Naive thymus-derived CD4-positive, alpha-beta T cell (primary cell): ENCODE measurements at regions not wholly inside any gene's neighbourhood (a gene's known extent, or its start where the extent isn't known, plus 50 kb on each side); places are given as distances from the start of the nearest gene placed in this dataset.

Experiments
- ATAC-seq: fragments of 150-1000 bp; cut with Tn5 transposase; 2 replicates; pipeline ENCODE4 v1.10.0; 2021; ENCODE audit warnings: mild to moderate bottlenecking, moderate library complexity
- CTCF ChIA-PET: fragments of 350-600 bp; sonication (Branson Sonifier 250); formaldehyde crosslinking; loops from one replicate; lab custom pipeline; 2021; ENCODE audit warnings: antibody characterized with exemption; lab: Charles Lee
- POLR2A ChIA-PET: fragments of 350-600 bp; sonication (Branson Sonifier 250); formaldehyde crosslinking; loops from one replicate; lab custom pipeline; 2021; ENCODE audit warnings: antibody characterized with exemption, inconsistent platforms; lab: Charles Lee
- DNase-seq, 9 donors: peaks; one replicate each; pipeline versions ENCODE4 v3.0.0 to v3.0.0-alpha.2; 2020 to 2022; ENCODE audit warnings: mixed read lengths in 1 of 9
- H3K27ac ChIP-seq: one replicate; pipeline ENCODE4 v1.7.0; 2013; ENCODE audit warnings: mild to moderate bottlenecking, low read depth, low read length, moderate library complexity
- H3K27me3 ChIP-seq, 2 donors: one replicate each; pipeline ENCODE4 v1.7.0; 2013; ENCODE audit warnings: low read length in 2 of 2, mild to moderate bottlenecking in 2 of 2, moderate library complexity in 2 of 2; ENCODE audit not compliant: control insufficient read depth in 2 of 2, insufficient read depth in 2 of 2
- H3K36me3 ChIP-seq, 3 experiments: 1 replicate in 2 of 3; 2 replicates in 1 of 3; pipeline ENCODE4 v1.7.0; 2013; ENCODE audit warnings: low read length in 3 of 3, mild to moderate bottlenecking in 3 of 3, moderate library complexity in 1 of 3; ENCODE audit not compliant: insufficient read depth in 3 of 3, control insufficient read depth in 2 of 3
- H3K4me1 ChIP-seq, 2 donors: one replicate each; pipeline ENCODE4 v1.7.0; 2013; ENCODE audit warnings: low read length in 2 of 2, mild to moderate bottlenecking in 2 of 2, moderate library complexity in 1 of 2; ENCODE audit not compliant: control insufficient read depth in 2 of 2, insufficient read depth in 2 of 2
- H3K4me3 ChIP-seq: 2 replicates; pipeline ENCODE4 v1.7.0; 2013; ENCODE audit warnings: mild to moderate bottlenecking, low read length
- H3K9me3 ChIP-seq, 3 experiments: 1 replicate in 2 of 3; 2 replicates in 1 of 3; pipeline ENCODE4 v1.7.0; 2013; ENCODE audit warnings: low read length in 3 of 3; ENCODE audit not compliant: control insufficient read depth in 2 of 3
- H3K27ac Mint-ChIP-seq, 9 donors: one replicate each; pipeline ENCODE4 v1.8.0; 2020 to 2022; ENCODE audit warnings: mixed read lengths in 9 of 9, mild to moderate bottlenecking in 8 of 9, moderate library complexity in 5 of 9, inconsistent platforms in 2 of 9
- H3K27me3 Mint-ChIP-seq, 5 donors: one replicate each; pipeline ENCODE4 v1.8.0; 2021 to 2022; ENCODE audit warnings: mixed read lengths in 5 of 5, mild to moderate bottlenecking in 1 of 5
- H3K36me3 Mint-ChIP-seq, 5 donors: one replicate each; pipeline ENCODE4 v1.8.0; 2020 to 2022; ENCODE audit warnings: mixed read lengths in 5 of 5, mild to moderate bottlenecking in 3 of 5, inconsistent platforms in 1 of 5
- H3K4me1 Mint-ChIP-seq, 7 donors: one replicate each; pipeline ENCODE4 v1.8.0; 2020 to 2022; ENCODE audit warnings: mixed read lengths in 7 of 7, mild to moderate bottlenecking in 3 of 7, inconsistent platforms in 1 of 7
- H3K4me3 Mint-ChIP-seq, 10 donors: one replicate each; pipeline ENCODE4 v1.8.0; 2020 to 2022; ENCODE audit warnings: mild to moderate bottlenecking in 10 of 10, mixed read lengths in 10 of 10, moderate library complexity in 6 of 10, inconsistent platforms in 2 of 10
- H3K9me3 Mint-ChIP-seq, 11 donors: one replicate each; pipeline ENCODE4 v1.8.0; 2020 to 2022; ENCODE audit warnings: mixed read lengths in 11 of 11, mild to moderate bottlenecking in 4 of 11, inconsistent platforms in 1 of 11, moderate library complexity in 1 of 11
- intact Hi-C, 2 donors: fragments of 100-400 bp; cut with micrococcal nuclease; formaldehyde crosslinking; loops; one replicate each; pipeline ENCODE4 v1.15.1; 2023

GRCh38 chr3:144415492-144415891 is 443.9 kb downstream of the DIPK2A start:
- Histone ChIP-seq H3K4me3 (no peak overlapping the region), H3K27ac (no peak overlapping the region), H3K9me3 (no peaks in the 10 kb centered on the region), H3K27me3 (no peaks in the 10 kb centered on the region), H3K36me3 (no peaks in the 10 kb centered on the region), H3K4me1 (no peaks in the 10 kb centered on the region)
- Mint-ChIP-seq H3K4me1 (no peaks in the 10 kb centered on the region), H3K27me3 (peaks cover 0 to 15% (median 4%) of the 10 kb centered on the region in 5 donors), H3K9me3 (peaks cover 0 to 15% (median 3%) of the 10 kb centered on the region in 11 donors), H3K27ac (no peak overlapping the region), H3K36me3 (peaks cover 0 to 5% (median 0%) of the 10 kb centered on the region in 5 donors), H3K4me3 (no peak overlapping the region)
- ChIA-PET CTCF (no interaction called here), POLR2A (no interaction called here)
- intact Hi-C loops, result no loop called here
- ATAC-seq (no peak), DNase-seq (no peak)

- intact Hi-C loops, result no loop called here
Measured at GRCh38 chr3:144424606-144425005, 453.0 kb downstream of the DIPK2A start.

GRCh38 chr3:144426366-144426765 is 454.7 kb downstream of the DIPK2A start:
- POLR2A ChIA-PET, result no interaction called here
- Histone ChIP-seq H3K4me3 (no peak overlapping the region), H3K36me3 (no peaks in the 10 kb centered on the region), H3K9me3 (no peaks in the 10 kb centered on the region), H3K27me3 (no peaks in the 10 kb centered on the region), H3K27ac (no peak overlapping the region), H3K4me1 (no peaks in the 10 kb centered on the region)
- no peak for DNase-seq
- Mint-ChIP-seq H3K27ac (no peak overlapping the region), H3K27me3 (no peaks in the 10 kb centered on the region), H3K9me3 (peaks cover 0 to 1% (median 0%) of the 10 kb centered on the region in 11 donors), H3K4me3 (no peak overlapping the region), H3K36me3 (no peaks in the 10 kb centered on the region), H3K4me1 (no peaks in the 10 kb centered on the region)
- CTCF ChIA-PET, result no interaction called here
- intact Hi-C loops, result no loop called here
- ATAC-seq, result no peak

More at GRCh38 chr3:144424606-144425005, 453.0 kb downstream of the DIPK2A start:
- no peak overlapping the region for H3K4me3 Mint-ChIP-seq
- no peak for ATAC-seq
- CTCF ChIA-PET, result no interaction called here
- no peaks in the 10 kb centered on the region for H3K27me3 ChIP-seq
- no peaks in the 10 kb centered on the region for H3K27me3 Mint-ChIP-seq
- H3K9me3 ChIP-seq, result no peaks in the 10 kb centered on the region
- H3K27ac ChIP-seq, result no peak overlapping the region
- H3K36me3 Mint-ChIP-seq, result no peaks in the 10 kb centered on the region
- no peak overlapping the region for H3K27ac Mint-ChIP-seq
- peaks cover 0 to 1% (median 0%) of the 10 kb centered on the region in 11 donors for H3K9me3 Mint-ChIP-seq
- no peaks in the 10 kb centered on the region for H3K4me1 Mint-ChIP-seq
- POLR2A ChIA-PET, result no interaction called here
- H3K4me3 ChIP-seq, result no peak overlapping the region
- H3K36me3 ChIP-seq, result no peaks in the 10 kb centered on the region
- no peaks in the 10 kb centered on the region for H3K4me1 ChIP-seq
- DNase-seq, result no peak

- no peaks in the 10 kb centered on the region for H3K27me3 Mint-ChIP-seq
- no peak overlapping the region for H3K4me3 ChIP-seq
- H3K27ac Mint-ChIP-seq, result no peak overlapping the region
- ChIA-PET POLR2A (no interaction called here), CTCF (no interaction called here)
- no peaks in the 10 kb centered on the region for H3K4me1 Mint-ChIP-seq
- intact Hi-C loops, result no loop called here
- no peak overlapping the region for H3K27ac ChIP-seq
- no peaks in the 10 kb centered on the region for H3K36me3 Mint-ChIP-seq
- peaks cover 0 to 1% (median 0%) of the 10 kb centered on the region in 11 donors for H3K9me3 Mint-ChIP-seq
- DNase-seq (no peak), ATAC-seq (no peak)
- no peaks in the 10 kb centered on the region for H3K9me3 ChIP-seq
- H3K4me1 ChIP-seq, result no peaks in the 10 kb centered on the region
- H3K4me3 Mint-ChIP-seq, result no peak overlapping the region
- H3K36me3 ChIP-seq, result no peaks in the 10 kb centered on the region
- H3K27me3 ChIP-seq, result no peaks in the 10 kb centered on the region
Measured at GRCh38 chr3:144426967-144427366, 455.3 kb downstream of the DIPK2A start.

GRCh38 chr3:144429719-144430121 is 458.1 kb downstream of the DIPK2A start:
- H3K27me3 Mint-ChIP-seq, result no peaks in the 10 kb centered on the region
- Histone ChIP-seq H3K4me3 (no peak overlapping the region), H3K27ac (no peak overlapping the region), H3K4me1 (no peaks in the 10 kb centered on the region), H3K9me3 (no peaks in the 10 kb centered on the region), H3K36me3 (no peaks in the 10 kb centered on the region), H3K27me3 (no peaks in the 10 kb centered on the region)
- H3K9me3 Mint-ChIP-seq, result peaks cover 0 to 1% (median 0%) of the 10 kb centered on the region in 11 donors
- ChIA-PET POLR2A (no interaction called here), CTCF (no interaction called here)
- intact Hi-C loops, result no loop called here
- H3K36me3 Mint-ChIP-seq, result no peaks in the 10 kb centered on the region
- ATAC-seq (no peak), DNase-seq (no peak)
- H3K4me1 Mint-ChIP-seq, result no peaks in the 10 kb centered on the region
- no peak overlapping the region for H3K27ac Mint-ChIP-seq
- no peak overlapping the region for H3K4me3 Mint-ChIP-seq

GRCh38 chr3:144431134-144431533 is 459.5 kb downstream of the DIPK2A start:
- ChIA-PET POLR2A (no interaction called here), CTCF (interaction anchor here (0.7 kb wide), 1 partner anchor 28 kb away, joined by 3 read pairs; no protein-coding TSS in a partner anchor)
- Histone ChIP-seq H3K4me1 (no peaks in the 10 kb centered on the region), H3K27me3 (no peaks in the 10 kb centered on the region), H3K36me3 (no peaks in the 10 kb centered on the region), H3K4me3 (no peak overlapping the region), H3K27ac (no peak overlapping the region), H3K9me3 (no peaks in the 10 kb centered on the region)
- Mint-ChIP-seq H3K9me3 (peaks cover 0 to 1% (median 0%) of the 10 kb centered on the region in 11 donors), H3K27me3 (no peaks in the 10 kb centered on the region), H3K27ac (no peak overlapping the region), H3K4me3 (no peak overlapping the region), H3K4me1 (no peaks in the 10 kb centered on the region), H3K36me3 (no peaks in the 10 kb centered on the region)
- ATAC-seq (no peak), DNase-seq (no peak)
- intact Hi-C loops, result no loop called here

GRCh38 chr3:144433006-144433405 is 461.4 kb downstream of the DIPK2A start:
- CTCF ChIA-PET, result no interaction called here
- Histone ChIP-seq H3K27me3 (no peaks in the 10 kb centered on the region), H3K36me3 (no peaks in the 10 kb centered on the region), H3K9me3 (no peaks in the 10 kb centered on the region), H3K4me1 (no peaks in the 10 kb centered on the region), H3K4me3 (no peak overlapping the region), H3K27ac (no peak overlapping the region)
- Mint-ChIP-seq H3K4me1 (no peaks in the 10 kb centered on the region), H3K27ac (no peak overlapping the region), H3K27me3 (no peaks in the 10 kb centered on the region), H3K4me3 (no peak overlapping the region), H3K9me3 (peaks cover 0 to 1% (median 0%) of the 10 kb centered on the region in 11 donors), H3K36me3 (no peaks in the 10 kb centered on the region)
- POLR2A ChIA-PET, result no interaction called here
- DNase-seq (no peak), ATAC-seq (no peak)
- intact Hi-C loops, result no loop called here
